BLaER1 (cell line): ENCODE measurements at regions not wholly inside any gene's neighbourhood (a gene's known extent, or its start where the extent isn't known, plus 50 kb on each side); places are given as distances from the start of the nearest gene placed in this dataset.
A peak's percentile ranks its signal among the peaks of the same experiment; 100 is the strongest.

Experiments used
- H3K27ac ChIP-seq: shearing (Covaris generic); formaldehyde crosslinking; 2 replicates; pipeline ENCODE4 v1.8.1; 2022
- H3K27me3 ChIP-seq: shearing (Covaris generic); formaldehyde crosslinking; 2 replicates; pipeline ENCODE4 v1.8.1; 2022
- H3K36me3 ChIP-seq: shearing (Covaris generic); formaldehyde crosslinking; 2 replicates; pipeline ENCODE4 v1.8.1; 2022
- H3K4me1 ChIP-seq: shearing (Covaris generic); formaldehyde crosslinking; 2 replicates; pipeline ENCODE4 v1.8.1; 2022
- H3K4me2 ChIP-seq: shearing (Covaris generic); formaldehyde crosslinking; 2 replicates; pipeline ENCODE4 v1.8.1; 2022
- H3K4me3 ChIP-seq: shearing (Covaris generic); formaldehyde crosslinking; 2 replicates; pipeline ENCODE4 v1.8.1; 2022
- H3K9ac ChIP-seq: shearing (Covaris generic); formaldehyde crosslinking; 2 replicates; pipeline ENCODE4 v1.8.1; 2022
- H3K9me3 ChIP-seq: shearing (Covaris generic); formaldehyde crosslinking; 2 replicates; pipeline ENCODE4 v1.8.1; 2022
- H4K20me1 ChIP-seq: shearing (Covaris generic); formaldehyde crosslinking; 2 replicates; pipeline ENCODE4 v1.8.1; 2022
- Cebpa-rat ChIP-seq: shearing (Covaris generic); IDR thresholded peaks from 2 replicates; pipeline ENCODE4 v1.8.1; 2022

GRCh38 chr4:13112030-13112429 lies 372.1 kb downstream of the RAB28 start:
- Histone ChIP-seq H3K4me3 (no peak overlapping the region), H3K4me1 (no peaks in the 10 kb centered on the region)

GRCh38 chr4:13109536-13109935 lies 374.6 kb downstream of the RAB28 start:
- Histone ChIP-seq H3K4me2 (no peak overlapping the region), H3K27ac (no peak overlapping the region), H3K36me3 (no peaks in the 10 kb centered on the region), H4K20me1 (no peaks in the 10 kb centered on the region), H3K4me1 (no peaks in the 10 kb centered on the region), H3K9ac (no peak overlapping the region), H3K4me3 (no peak overlapping the region), H3K27me3 (no peaks in the 10 kb centered on the region), H3K9me3 (0 out of 2 replicates have a peak, but pooled peaks cover 4% of the 10 kb centered on the region)
- TF ChIP-seq Cebpa-rat = no peak

More at GRCh38 chr4:13112030-13112429, 372.1 kb downstream of the RAB28 start:
- H3K4me2 ChIP-seq = no peak overlapping the region
- no peak for TF ChIP-seq Cebpa-rat
- no peak overlapping the region for H3K9ac ChIP-seq
- 0 out of 2 replicates have a peak, but pooled peaks cover 4% of the 10 kb centered on the region for H3K9me3 ChIP-seq
- no peaks in the 10 kb centered on the region for H4K20me1 ChIP-seq
- H3K27ac ChIP-seq = no peak overlapping the region
- no peaks in the 10 kb centered on the region for H3K27me3 ChIP-seq
- H3K36me3 ChIP-seq = no peaks in the 10 kb centered on the region

GRCh38 chr4:13108096-13108495 lies 376.0 kb downstream of the RAB28 start:
- H3K27ac ChIP-seq = no peak overlapping the region
- TF ChIP-seq Cebpa-rat = no peak
- H3K4me2 ChIP-seq = no peak overlapping the region
- no peak overlapping the region for H3K4me3 ChIP-seq
- no peaks in the 10 kb centered on the region for H4K20me1 ChIP-seq
- no peaks in the 10 kb centered on the region for H3K36me3 ChIP-seq
- H3K9me3 ChIP-seq = 0 out of 2 replicates have a peak, but pooled peaks cover 4% of the 10 kb centered on the region
- 0 out of 2 replicates have a peak, but pooled peaks cover 4% of the 10 kb centered on the region for H3K4me1 ChIP-seq
- no peaks in the 10 kb centered on the region for H3K27me3 ChIP-seq
- H3K9ac ChIP-seq = no peak overlapping the region

GRCh38 chr4:13103382-13104015 lies 380.6 kb downstream of the RAB28 start:
- Histone ChIP-seq H3K9ac (no peak overlapping the region), H3K4me1 (0 out of 2 replicates have a peak, but pooled peaks cover 4% of the 10 kb centered on the region), H3K36me3 (no peaks in the 10 kb centered on the region), H3K4me3 (no peak overlapping the region), H4K20me1 (no peaks in the 10 kb centered on the region), H3K9me3 (no peaks in the 10 kb centered on the region), H3K27me3 (no peaks in the 10 kb centered on the region), H3K4me2 (peak overlapping the region; percentile 9; the same call in 1 of the 2 replicates), H3K27ac (no peak overlapping the region)
- no peak for TF ChIP-seq Cebpa-rat

GRCh38 chr4:13102092-13102742 lies 381.9 kb downstream of the RAB28 start:
- no peaks in the 10 kb centered on the region for H3K9me3 ChIP-seq
- 0 out of 2 replicates have a peak, but pooled peaks cover 4% of the 10 kb centered on the region for H3K4me1 ChIP-seq
- no peak for TF ChIP-seq Cebpa-rat

GRCh38 chr4:13097971-13098370 lies 386.2 kb downstream of the RAB28 start:
- Histone ChIP-seq H3K4me2 (no peak overlapping the region), H3K36me3 (no peaks in the 10 kb centered on the region), H4K20me1 (no peaks in the 10 kb centered on the region), H3K9ac (no peak overlapping the region), H3K27me3 (no peaks in the 10 kb centered on the region), H3K9me3 (no peaks in the 10 kb centered on the region), H3K27ac (no peak overlapping the region), H3K4me1 (no peaks in the 10 kb centered on the region), H3K4me3 (no peak overlapping the region)
- no peak for TF ChIP-seq Cebpa-rat

More at GRCh38 chr4:13102092-13102742, 381.9 kb downstream of the RAB28 start:
- Histone ChIP-seq H3K4me2 (no peak overlapping the region), H3K9ac (no peak overlapping the region), H4K20me1 (no peaks in the 10 kb centered on the region), H3K27ac (no peak overlapping the region), H3K36me3 (no peaks in the 10 kb centered on the region), H3K4me3 (no peak overlapping the region), H3K27me3 (no peaks in the 10 kb centered on the region)

- TF ChIP-seq Cebpa-rat = no peak
- Histone ChIP-seq H4K20me1 (no peaks in the 10 kb centered on the region), H3K9ac (no peak overlapping the region), H3K27ac (no peak overlapping the region), H3K9me3 (no peaks in the 10 kb centered on the region), H3K36me3 (no peaks in the 10 kb centered on the region), H3K4me2 (no peak overlapping the region), H3K4me1 (no peaks in the 10 kb centered on the region), H3K4me3 (no peak overlapping the region), H3K27me3 (no peaks in the 10 kb centered on the region)
Measured at GRCh38 chr4:13095722-13096121, 388.4 kb downstream of the RAB28 start.

GRCh38 chr4:13093170-13093569 lies 391.0 kb downstream of the RAB28 start:
- Histone ChIP-seq H3K27ac (no peak overlapping the region), H4K20me1 (no peaks in the 10 kb centered on the region), H3K4me2 (no peak overlapping the region), H3K9me3 (no peaks in the 10 kb centered on the region), H3K9ac (no peak overlapping the region), H3K4me1 (no peaks in the 10 kb centered on the region), H3K36me3 (no peaks in the 10 kb centered on the region), H3K4me3 (no peak overlapping the region), H3K27me3 (no peaks in the 10 kb centered on the region)
- no peak for TF ChIP-seq Cebpa-rat

GRCh38 chr4:13092702-13093101 lies 391.4 kb downstream of the RAB28 start:
- Histone ChIP-seq H3K9ac (no peak overlapping the region), H3K27me3 (no peaks in the 10 kb centered on the region), H3K4me2 (no peak overlapping the region), H3K9me3 (no peaks in the 10 kb centered on the region), H3K36me3 (no peaks in the 10 kb centered on the region), H3K4me1 (no peaks in the 10 kb centered on the region), H3K27ac (no peak overlapping the region), H4K20me1 (no peaks in the 10 kb centered on the region), H3K4me3 (no peak overlapping the region)
- no peak for TF ChIP-seq Cebpa-rat

- no peaks in the 10 kb centered on the region for H3K27me3 ChIP-seq
- no peak overlapping the region for H3K4me2 ChIP-seq
- H3K27ac ChIP-seq = no peak overlapping the region
- no peaks in the 10 kb centered on the region for H3K4me1 ChIP-seq
- no peaks in the 10 kb centered on the region for H3K9me3 ChIP-seq
- no peak overlapping the region for H3K9ac ChIP-seq
- TF ChIP-seq Cebpa-rat = no peak
- no peaks in the 10 kb centered on the region for H3K36me3 ChIP-seq
- H4K20me1 ChIP-seq = no peaks in the 10 kb centered on the region
- H3K4me3 ChIP-seq = no peak overlapping the region
Measured at GRCh38 chr4:13089659-13089998, 394.5 kb downstream of the RAB28 start.
